ENCODE measurements at regions not wholly inside any gene's neighbourhood (a gene's known extent, or its start where the extent isn't known, plus 50 kb on each side); places are given as distances from the start of the nearest gene placed in this dataset.
A peak's percentile ranks its signal among the peaks of the same experiment; 100 is the strongest.
"Not testable (repeated sequence)": the region's sequence is repeated elsewhere in the genome, so short reads cannot be mapped to it uniquely, and the experiment has no call there.

- Histone ChIP-seq H3K36me3 (ENCODE audit: low read depth, missing control alignments) (no peaks in the 10 kb centered on the region), H3K4me1 (no peaks in the 10 kb centered on the region), H3K27ac (no peak overlapping the region), H3K4me3 (no peak overlapping the region), H3K27me3 (no peaks in the 10 kb centered on the region), H3K9me3 (no peaks in the 10 kb centered on the region)
- WGBS, 2 donors, result 71 to 80% methylated on average over 1 of the region's 2 CpGs
- DNase-seq, result no peak
- TF ChIP-seq POLR2A (IDR thresholded peaks at IDR 0.05) (no peak), CTCF (IDR thresholded peaks at IDR 0.05) (no peak)
- intact Hi-C loops (cut with DNase I; ENCODE audit: low total_unique reads), result no loop called here
These were observed 108.6 kb downstream of the ZMAT1 start for GRCh38 chrX:101823236-101823635.

GRCh38 chrX:101817739-101818138, 114.1 kb downstream of the ZMAT1 start:
- DNase-seq; H3K27me3 ChIP-seq; H3K27ac ChIP-seq; H3K9me3 ChIP-seq; H3K4me3 ChIP-seq; intact Hi-C loops (cut with DNase I; ENCODE audit: low total_unique reads); H3K4me1 ChIP-seq; H3K36me3 ChIP-seq (ENCODE audit: low read depth, missing control alignments): not testable (repeated sequence)
- WGBS, 2 donors, result 88 to 100% methylated on average over 1 of the region's 1 CpG

DNA sequence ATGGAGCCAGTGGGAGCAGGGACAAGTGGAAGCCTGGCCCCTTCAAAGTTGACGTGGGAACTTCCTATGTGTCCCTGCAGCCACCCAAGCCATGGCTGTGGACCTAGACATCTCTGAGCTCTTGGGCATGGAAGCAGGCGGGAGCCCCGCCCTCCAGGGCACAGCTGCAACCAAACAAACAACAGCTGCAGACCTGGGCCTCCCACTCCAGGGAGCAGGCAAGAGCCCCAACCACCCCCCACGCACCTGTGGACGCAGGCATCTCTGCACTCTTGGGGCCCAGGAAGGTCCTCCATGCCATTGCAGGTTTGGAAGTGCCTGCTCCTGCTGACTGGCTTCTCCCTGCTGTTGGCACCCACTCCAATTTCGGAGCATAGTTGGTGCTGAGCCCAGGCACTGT, 118.6 kb downstream of the ZMAT1 start:
- H3K36me3 ChIP-seq (ENCODE audit: low read depth, missing control alignments), result no peaks in the 10 kb centered on the region
- no peak overlapping the region for H3K4me3 ChIP-seq
- 97% methylated on average over 5 of the region's 6 CpGs; no CpG with 5 or more reads in 1 of the 2 donors for WGBS, 2 donors
- no peak for DNase-seq
- no peaks in the 10 kb centered on the region for H3K27me3 ChIP-seq
- TF ChIP-seq POLR2A (IDR thresholded peaks at IDR 0.05) (no peak), CTCF (IDR thresholded peaks at IDR 0.05) (no peak)
- H3K27ac ChIP-seq, result no peak overlapping the region
- no peaks in the 10 kb centered on the region for H3K4me1 ChIP-seq
- H3K9me3 ChIP-seq, result no peaks in the 10 kb centered on the region
- intact Hi-C loops (cut with DNase I; ENCODE audit: low total_unique reads), result no loop called here

GRCh38 chrX:101803451-101803850, 128.4 kb downstream of the ZMAT1 start:
- Histone ChIP-seq H3K36me3 (ENCODE audit: low read depth, missing control alignments) (no peaks in the 10 kb centered on the region), H3K4me1 (no peaks in the 10 kb centered on the region), H3K27ac (no peak overlapping the region), H3K4me3 (no peak overlapping the region), H3K27me3 (no peaks in the 10 kb centered on the region), H3K9me3 (no peaks in the 10 kb centered on the region)
- intact Hi-C loops (cut with DNase I; ENCODE audit: low total_unique reads), result no loop called here
- no peak for DNase-seq
- WGBS, 2 donors, result 8 to 39% methylated on average over 2 of the region's 2 CpGs
- TF ChIP-seq POLR2A (IDR thresholded peaks at IDR 0.05), result no peak
- peak in 2 of 3 experiments; percentile 22 to 27 for TF ChIP-seq CTCF (IDR thresholded peaks at IDR 0.05)

DNA sequence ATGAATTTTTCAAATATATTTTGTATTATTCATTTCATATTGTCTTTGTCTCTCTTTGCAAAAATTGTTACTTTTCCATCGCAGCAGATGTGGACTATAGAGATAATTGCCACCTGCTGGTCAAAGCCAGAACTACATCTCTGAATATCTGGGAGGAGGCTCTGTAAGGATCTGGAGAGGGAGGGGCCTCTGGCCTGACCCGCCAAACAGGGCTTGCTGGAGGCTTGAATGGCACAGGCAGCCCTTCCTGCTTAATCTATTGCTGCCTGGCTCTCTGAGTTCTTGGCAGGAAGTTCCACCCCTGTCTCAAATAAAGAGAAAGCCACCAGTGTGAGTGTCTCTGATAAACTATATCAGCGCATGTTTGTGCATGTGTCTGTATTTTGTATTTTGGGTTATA, 132.4 kb downstream of the ZMAT1 start:
- intact Hi-C loops (cut with DNase I; ENCODE audit: low total_unique reads), result no loop called here
- H3K9me3 ChIP-seq, result no peaks in the 10 kb centered on the region
- no peak overlapping the region for H3K27ac ChIP-seq
- no peaks in the 10 kb centered on the region for H3K36me3 ChIP-seq (ENCODE audit: low read depth, missing control alignments)
- H3K4me3 ChIP-seq, result no peak overlapping the region
- H3K27me3 ChIP-seq, result no peaks in the 10 kb centered on the region
- DNase-seq, result peak; percentile 93
- TF ChIP-seq POLR2A (IDR thresholded peaks at IDR 0.05), result no peak
- TF ChIP-seq CTCF (IDR thresholded peaks at IDR 0.05), result peak; percentile 68 to 73 (median 71)
- no peaks in the 10 kb centered on the region for H3K4me1 ChIP-seq
- WGBS, 2 donors, result 4 to 10% methylated on average over 3 of the region's 3 CpGs

Data from testis (tissue), 2 donors.